Colonic mucosa (tissue), 4 donors: ENCODE measurements at regions not wholly inside any gene's neighbourhood (a gene's known extent, or its start where the extent isn't known, plus 50 kb on each side); places are given as distances from the start of the nearest gene placed in this dataset.

Source experiments
- DNase-seq: peaks from one replicate; pipeline ENCODE4 v3.0.0-alpha.2; 2020
- H3K27ac ChIP-seq: fragments of 200-600 bp; one replicate; pipeline ENCODE4 v1.8.0; 2021
- H3K27me3 ChIP-seq: fragments of 200-600 bp; one replicate; pipeline ENCODE4 v1.8.0; 2021
- H3K36me3 ChIP-seq: fragments of 200-600 bp; one replicate; pipeline ENCODE4 v1.8.0; 2021
- H3K4me1 ChIP-seq: fragments of 200-600 bp; one replicate; pipeline ENCODE4 v1.8.0; 2021; ENCODE audit warnings: mild to moderate bottlenecking
- H3K4me3 ChIP-seq: fragments of 200-600 bp; one replicate; pipeline ENCODE4 v1.8.0; 2021
- H3K9ac ChIP-seq, 2 donors: one replicate each; pipeline ENCODE4 v1.7.0; 2013; ENCODE audit warnings: control low read depth in 2 of 2, low read depth in 2 of 2, low read length in 2 of 2
- H3K9me3 ChIP-seq: fragments of 200-600 bp; one replicate; pipeline ENCODE4 v1.8.0; 2021
- intact Hi-C: fragments of 100-400 bp; cut with DNase I; formaldehyde crosslinking; loops from one replicate; pipeline ENCODE4 v1.14.1; 2022
- TF ChIP-seq, protein P1 (sequence below): fragments of 200-600 bp; IDR thresholded peaks from one replicate; pipeline ENCODE4 v1.8.0; 2022; ENCODE audit warnings: antibody characterized with exemption, mild to moderate bottlenecking
- donor health status: healthy.
- donor health status: DM: no; HTN: no; CAD: no.
- donor health status: DM: no; HTN: no; CAD: no.

DNA sequence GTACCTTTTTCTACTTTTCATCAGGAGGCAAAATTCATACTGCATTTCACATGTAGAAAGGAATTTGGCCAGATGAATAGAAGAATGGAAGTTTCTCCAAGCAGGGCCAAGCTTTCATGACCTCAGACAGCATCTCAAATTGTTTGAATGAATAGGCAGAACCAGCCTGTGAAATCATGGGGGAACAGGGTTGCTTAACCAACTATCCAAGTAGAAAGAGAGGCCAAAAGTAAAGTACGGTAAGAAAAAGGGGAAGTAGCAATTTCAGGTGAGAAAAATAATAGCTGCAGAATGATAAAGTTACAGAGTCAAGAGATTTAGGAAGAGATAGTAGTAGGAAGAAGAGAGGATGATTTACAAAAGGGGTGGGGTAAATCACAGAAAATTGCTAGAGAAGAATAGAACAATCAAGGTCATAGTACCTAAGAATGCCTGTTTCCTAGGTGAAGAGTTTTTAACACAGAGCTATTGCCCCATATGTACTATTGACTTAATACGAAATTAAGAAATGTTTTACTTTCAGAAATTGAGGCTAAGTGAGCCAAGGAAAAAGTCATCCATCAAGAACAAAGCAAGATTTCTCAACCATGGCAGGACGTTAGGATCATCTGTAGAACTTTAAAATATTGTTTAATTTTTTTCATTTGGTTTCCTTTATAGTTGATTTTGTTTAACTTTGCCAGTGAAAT lies 177.1 kb upstream of the TET2 start:
- intact Hi-C loops = no loop called here
- DNase-seq = no peak
- no peak overlapping the region for H3K4me3 ChIP-seq
- no peak overlapping the region for H3K27ac ChIP-seq
- no peaks in the 10 kb centered on the region for H3K9me3 ChIP-seq
- no peaks in the 10 kb centered on the region for H3K27me3 ChIP-seq
- H3K4me1 ChIP-seq = no peaks in the 10 kb centered on the region
- H3K9ac ChIP-seq = no peak overlapping the region
- TF ChIP-seq, protein P1, sequence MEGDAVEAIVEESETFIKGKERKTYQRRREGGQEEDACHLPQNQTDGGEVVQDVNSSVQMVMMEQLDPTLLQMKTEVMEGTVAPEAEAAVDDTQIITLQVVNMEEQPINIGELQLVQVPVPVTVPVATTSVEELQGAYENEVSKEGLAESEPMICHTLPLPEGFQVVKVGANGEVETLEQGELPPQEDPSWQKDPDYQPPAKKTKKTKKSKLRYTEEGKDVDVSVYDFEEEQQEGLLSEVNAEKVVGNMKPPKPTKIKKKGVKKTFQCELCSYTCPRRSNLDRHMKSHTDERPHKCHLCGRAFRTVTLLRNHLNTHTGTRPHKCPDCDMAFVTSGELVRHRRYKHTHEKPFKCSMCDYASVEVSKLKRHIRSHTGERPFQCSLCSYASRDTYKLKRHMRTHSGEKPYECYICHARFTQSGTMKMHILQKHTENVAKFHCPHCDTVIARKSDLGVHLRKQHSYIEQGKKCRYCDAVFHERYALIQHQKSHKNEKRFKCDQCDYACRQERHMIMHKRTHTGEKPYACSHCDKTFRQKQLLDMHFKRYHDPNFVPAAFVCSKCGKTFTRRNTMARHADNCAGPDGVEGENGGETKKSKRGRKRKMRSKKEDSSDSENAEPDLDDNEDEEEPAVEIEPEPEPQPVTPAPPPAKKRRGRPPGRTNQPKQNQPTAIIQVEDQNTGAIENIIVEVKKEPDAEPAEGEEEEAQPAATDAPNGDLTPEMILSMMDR = no peak
- no peaks in the 10 kb centered on the region for H3K36me3 ChIP-seq

DNA sequence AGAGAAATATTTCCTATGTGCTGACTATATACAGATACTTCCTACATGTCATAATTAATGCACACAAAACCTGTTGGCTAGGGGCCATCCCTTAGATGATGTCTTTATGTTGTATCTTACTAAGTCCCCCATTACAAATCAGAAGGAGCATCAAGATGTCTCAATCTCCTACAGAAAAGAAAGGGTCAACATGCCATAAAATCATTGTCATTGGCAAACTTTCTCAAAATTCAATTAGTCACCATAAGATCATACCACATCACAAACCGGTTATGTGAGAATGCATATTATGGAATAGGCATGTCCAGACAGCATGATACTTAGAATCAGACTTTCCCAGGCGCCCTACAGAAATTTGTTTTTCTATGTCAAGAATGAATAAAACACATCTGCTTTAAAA lies 175.2 kb upstream of the TET2 start:
- Histone ChIP-seq H3K4me1 (no peaks in the 10 kb centered on the region), H3K9me3 (no peaks in the 10 kb centered on the region), H3K27ac (no peak overlapping the region), H3K9ac (no peak overlapping the region), H3K4me3 (no peak overlapping the region), H3K36me3 (no peaks in the 10 kb centered on the region), H3K27me3 (no peaks in the 10 kb centered on the region)
- intact Hi-C loops = no loop called here
- TF ChIP-seq, protein P1 = no peak
- DNase-seq = no peak

DNA sequence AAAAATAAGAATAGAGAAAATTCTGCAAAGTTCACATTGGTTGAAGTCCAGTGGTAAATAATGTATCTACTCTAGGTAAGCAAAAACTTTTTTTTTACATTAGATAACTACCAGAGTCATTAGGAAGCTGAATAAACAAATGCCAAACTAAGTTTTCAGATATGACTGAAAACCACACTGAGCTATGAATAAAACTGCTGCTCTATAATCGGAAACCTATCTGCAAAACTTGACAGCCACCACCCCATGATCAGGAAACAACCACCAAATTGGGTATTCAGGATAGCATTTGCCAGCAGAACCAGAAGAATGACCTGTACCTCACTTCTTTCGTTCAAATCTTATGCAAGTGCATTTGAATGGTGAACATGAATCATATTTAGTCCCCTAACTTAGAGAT lies 173.0 kb upstream of the TET2 start:
- no peaks in the 10 kb centered on the region for H3K9me3 ChIP-seq
- TF ChIP-seq, protein P1 = no peak
- intact Hi-C loops = no loop called here

DNA sequence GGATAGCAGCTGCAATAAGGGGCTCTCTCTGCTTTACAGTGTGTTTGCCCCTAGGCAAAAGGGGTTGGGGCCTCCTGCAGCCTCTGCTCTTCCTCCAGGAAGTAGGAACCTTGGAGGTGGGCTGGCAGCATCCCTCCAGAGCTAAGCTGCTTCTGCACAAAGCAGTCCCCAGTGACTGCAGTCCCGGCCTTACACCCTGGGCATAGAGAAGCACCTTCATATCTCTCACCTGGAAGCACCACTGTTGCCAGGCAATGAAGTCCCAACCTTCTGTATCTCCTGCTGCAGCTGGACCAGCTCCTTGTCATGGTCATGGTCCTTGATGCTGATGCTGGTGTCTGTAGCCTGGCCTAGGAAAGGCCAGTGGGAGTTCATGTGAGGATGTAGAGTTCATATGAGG lies 171.1 kb upstream of the TET2 start:
- no peak overlapping the region for H3K4me3 ChIP-seq
- intact Hi-C loops = no loop called here
- H3K4me1 ChIP-seq = no peaks in the 10 kb centered on the region
- no peak overlapping the region for H3K9ac ChIP-seq
- no peaks in the 10 kb centered on the region for H3K9me3 ChIP-seq
- no peak for DNase-seq
- H3K27ac ChIP-seq = no peak overlapping the region
- no peaks in the 10 kb centered on the region for H3K36me3 ChIP-seq
- no peaks in the 10 kb centered on the region for H3K27me3 ChIP-seq
- TF ChIP-seq, protein P1 = no peak

More for the DNA sequence above, 173.0 kb upstream of the TET2 start:
- no peaks in the 10 kb centered on the region for H3K36me3 ChIP-seq
- no peaks in the 10 kb centered on the region for H3K27me3 ChIP-seq
- H3K9ac ChIP-seq = no peak overlapping the region
- no peak for DNase-seq
- no peak overlapping the region for H3K4me3 ChIP-seq
- no peak overlapping the region for H3K27ac ChIP-seq
- H3K4me1 ChIP-seq = no peaks in the 10 kb centered on the region

DNA sequence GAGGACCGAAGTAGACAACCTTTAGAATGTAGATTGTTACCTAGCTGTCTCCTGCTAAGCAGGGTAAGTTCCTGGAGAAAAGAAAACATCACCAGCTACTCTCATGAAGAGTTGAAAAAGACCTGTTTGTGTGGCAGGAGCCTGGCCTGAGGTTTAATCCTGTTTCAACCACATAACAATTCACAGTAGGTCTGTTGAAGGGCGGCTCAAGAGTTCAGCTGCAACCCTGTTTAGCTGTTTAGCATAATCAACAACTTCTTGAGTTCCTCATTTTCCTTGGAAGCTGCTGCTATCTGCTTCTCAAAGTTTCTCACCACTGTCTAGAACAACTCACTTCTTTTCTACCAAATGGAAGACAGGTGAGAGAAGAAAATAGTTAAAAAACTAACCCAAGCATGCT lies 170.4 kb upstream of the TET2 start:
- TF ChIP-seq, protein P1 = no peak
- Histone ChIP-seq H3K9ac (no peak overlapping the region), H3K27me3 (no peaks in the 10 kb centered on the region), H3K9me3 (no peaks in the 10 kb centered on the region), H3K36me3 (no peaks in the 10 kb centered on the region), H3K4me3 (no peak overlapping the region), H3K4me1 (no peaks in the 10 kb centered on the region), H3K27ac (no peak overlapping the region)
- DNase-seq = no peak
- intact Hi-C loops = no loop called here
